H1 (cell line): ENCODE measurements at regions not wholly inside any gene's neighbourhood (a gene's known extent, or its start where the extent isn't known, plus 50 kb on each side); places are given as distances from the start of the nearest gene placed in this dataset.

Experiments
- BRCA1 ChIP-seq: IDR thresholded peaks from 2 replicates; pipeline ENCODE4 v1.6.1; 2012; ENCODE audit warnings: low read depth, low read length, improper control_type of control experiment
- CHD1 ChIP-seq: IDR thresholded peaks from 2 replicates; pipeline ENCODE4 v1.6.1; 2012; ENCODE audit warnings: low read depth, low read length, improper control_type of control experiment
- EZH2 ChIP-seq: fragments of 200-600 bp; sonication (generic); IDR thresholded peaks from 2 replicates; pipeline ENCODE4 v1.7.1; 2012; ENCODE audit warnings: low read depth, mild to moderate bottlenecking, moderate library complexity, low read length, inconsistent platforms; ENCODE audit not compliant: severe bottlenecking
- HDAC2 ChIP-seq, 2 experiments: fragments of 300-600 bp in 1 of 2; sonication (generic) in 1 of 2; IDR thresholded peaks; 2 replicates each; pipeline ENCODE4 v1.6.1; 2011 to 2012; ENCODE audit warnings: low read depth in 2 of 2, low read length in 2 of 2, mild to moderate bottlenecking in 2 of 2, moderate library complexity in 2 of 2, borderline replicate concordance in 1 of 2, inconsistent platforms in 1 of 2
- POLR2A ChIP-seq, 2 experiments: IDR thresholded peaks; 1 replicate in 1 of 2; 2 replicates in 1 of 2; pipeline ENCODE4 v1.6.1; 2011; ENCODE audit warnings: low read depth in 2 of 2, low read length in 2 of 2, mild to moderate bottlenecking in 2 of 2; ENCODE audit errors: control extremely low read depth in 1 of 2
- RFX5 ChIP-seq: IDR thresholded peaks from 2 replicates; pipeline ENCODE4 v1.6.1; 2011; ENCODE audit warnings: low read depth, low read length, improper control_type of control experiment, borderline replicate concordance
- TAF1 ChIP-seq: IDR thresholded peaks from 2 replicates; pipeline ENCODE4 v1.6.1; 2011; ENCODE audit warnings: mild to moderate bottlenecking, low read depth, low read length
- TBP ChIP-seq: IDR thresholded peaks from 2 replicates; pipeline ENCODE4 v1.6.1; 2011; ENCODE audit warnings: low read depth, low read length, improper control_type of control experiment
- TEAD4 ChIP-seq: IDR thresholded peaks from 2 replicates; pipeline ENCODE4 v1.6.1; 2012; ENCODE audit warnings: low read depth, low read length, inconsistent platforms, mixed read lengths
- YY1 ChIP-seq: IDR thresholded peaks from 2 replicates; pipeline ENCODE4 v1.6.1; 2011; ENCODE audit warnings: low read depth, mild to moderate bottlenecking, low read length
- TF ChIP-seq, protein P1 (sequence below): IDR thresholded peaks from 2 replicates; pipeline ENCODE4 v1.6.1; 2011; ENCODE audit warnings: low read depth, mild to moderate bottlenecking, low read length; ENCODE audit not compliant: insufficient read depth
- TF ChIP-seq, protein P2 (sequence below), 3 experiments: IDR thresholded peaks; 1 replicate in 2 of 3; 2 replicates in 1 of 3; pipeline versions ENCODE4 v1.5.1 to v1.6.1; 2011; ENCODE audit warnings: low read length in 3 of 3, mild to moderate bottlenecking in 3 of 3, inconsistent platforms in 2 of 3, low read depth in 1 of 3, moderate library complexity in 1 of 3; ENCODE audit not compliant: insufficient read depth in 1 of 3; ENCODE audit errors: control extremely low read depth in 1 of 3

DNA sequence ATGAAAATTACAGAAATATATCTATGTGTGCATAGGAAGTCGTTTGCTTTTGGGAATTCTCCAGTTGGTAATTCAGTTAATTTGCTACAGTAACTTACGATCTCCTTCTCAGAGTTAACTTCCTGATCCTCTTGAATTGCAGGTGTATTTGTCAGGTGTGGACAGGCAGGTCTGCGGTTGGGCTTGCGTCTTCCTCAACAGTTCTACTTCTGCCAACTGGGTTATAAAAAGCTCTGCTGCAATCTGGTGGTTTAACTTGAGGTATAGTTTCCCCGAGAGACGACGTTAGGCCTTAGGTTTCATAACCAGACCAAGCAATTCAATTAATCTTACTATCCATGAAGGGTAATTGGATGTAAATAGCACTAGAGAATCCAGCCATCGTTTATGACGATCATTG lies 88.2 kb downstream of the GABPA start:
- TF ChIP-seq YY1: no peak
- TF ChIP-seq, protein P1, sequence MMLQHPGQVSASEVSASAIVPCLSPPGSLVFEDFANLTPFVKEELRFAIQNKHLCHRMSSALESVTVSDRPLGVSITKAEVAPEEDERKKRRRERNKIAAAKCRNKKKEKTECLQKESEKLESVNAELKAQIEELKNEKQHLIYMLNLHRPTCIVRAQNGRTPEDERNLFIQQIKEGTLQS: no peak
- TF ChIP-seq, protein P2, sequence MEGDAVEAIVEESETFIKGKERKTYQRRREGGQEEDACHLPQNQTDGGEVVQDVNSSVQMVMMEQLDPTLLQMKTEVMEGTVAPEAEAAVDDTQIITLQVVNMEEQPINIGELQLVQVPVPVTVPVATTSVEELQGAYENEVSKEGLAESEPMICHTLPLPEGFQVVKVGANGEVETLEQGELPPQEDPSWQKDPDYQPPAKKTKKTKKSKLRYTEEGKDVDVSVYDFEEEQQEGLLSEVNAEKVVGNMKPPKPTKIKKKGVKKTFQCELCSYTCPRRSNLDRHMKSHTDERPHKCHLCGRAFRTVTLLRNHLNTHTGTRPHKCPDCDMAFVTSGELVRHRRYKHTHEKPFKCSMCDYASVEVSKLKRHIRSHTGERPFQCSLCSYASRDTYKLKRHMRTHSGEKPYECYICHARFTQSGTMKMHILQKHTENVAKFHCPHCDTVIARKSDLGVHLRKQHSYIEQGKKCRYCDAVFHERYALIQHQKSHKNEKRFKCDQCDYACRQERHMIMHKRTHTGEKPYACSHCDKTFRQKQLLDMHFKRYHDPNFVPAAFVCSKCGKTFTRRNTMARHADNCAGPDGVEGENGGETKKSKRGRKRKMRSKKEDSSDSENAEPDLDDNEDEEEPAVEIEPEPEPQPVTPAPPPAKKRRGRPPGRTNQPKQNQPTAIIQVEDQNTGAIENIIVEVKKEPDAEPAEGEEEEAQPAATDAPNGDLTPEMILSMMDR (IDR thresholded peaks at IDR 0.05; ENCODE audit: control extremely low read depth in 1 of 3, insufficient read depth in 1 of 3, low read depth in 1 of 3, low read length in 3 of 3): no peak
- TF ChIP-seq TAF1: no peak
- no peak for TF ChIP-seq CHD1
- TF ChIP-seq POLR2A (IDR thresholded peaks at IDR 0.05; ENCODE audit: control extremely low read depth in 1 of 2, low read depth in 2 of 2, low read length in 2 of 2): no peak
- TF ChIP-seq TBP: no peak
- TF ChIP-seq TEAD4: no peak
- TF ChIP-seq EZH2: no peak
- TF ChIP-seq RFX5: no peak
- no peak for TF ChIP-seq BRCA1
- no peak for TF ChIP-seq HDAC2 (IDR thresholded peaks at IDR 0.05; ENCODE audit: borderline replicate concordance in 1 of 2, low read depth in 2 of 2, low read length in 2 of 2)
